ENCODE measurements at regions not wholly inside any gene's neighbourhood (a gene's known extent, or its start where the extent isn't known, plus 50 kb on each side); places are given as distances from the start of the nearest gene placed in this dataset.

- H3K4me3 ChIP-seq: no peak overlapping the region
- no peaks in the 10 kb centered on the region for H3K4me1 ChIP-seq (ENCODE audit: insufficient read depth)
- no peak overlapping the region for H3K4me2 ChIP-seq
- WGBS (ENCODE audit: low lambda C conversion rate, missing lambda C conversion rate): 74% methylated on average over 1 of the region's 1 CpG
- no peaks in the 10 kb centered on the region for H3K9me2 ChIP-seq (replicated peaks; ENCODE audit: insufficient read depth)
- no peaks in the 10 kb centered on the region for H3K36me3 ChIP-seq (replicated peaks; ENCODE audit: insufficient read depth, low read depth)
- no peak for DNase-seq (ENCODE audit: low spot score)
- H3K79me2 ChIP-seq: no peaks in the 10 kb centered on the region
- H3K9me3 ChIP-seq (ENCODE audit: low read depth): no peaks in the 10 kb centered on the region
- TF ChIP-seq EZH2 (IDR thresholded peaks at IDR 0.05; ENCODE audit: borderline replicate concordance) (no peak), EZH2phosphoT487 (IDR thresholded peaks at IDR 0.05; ENCODE audit: low read depth, severe bottlenecking, unreplicated experiment) (no peak), CTCF (IDR thresholded peaks at IDR 0.05; ENCODE audit: poor library complexity) (no peak)
- no peak overlapping the region for H3K27ac ChIP-seq
- H4K20me1 ChIP-seq (ENCODE audit: insufficient read depth, poor library complexity, severe bottlenecking): no peaks in the 10 kb centered on the region
- no peaks in the 10 kb centered on the region for H3K27me3 ChIP-seq
- H2AFZ ChIP-seq: no peak overlapping the region
Observed at GRCh38 chr12:61037792-61038191, 1222.4 kb upstream of the USP15 start.

DNA sequence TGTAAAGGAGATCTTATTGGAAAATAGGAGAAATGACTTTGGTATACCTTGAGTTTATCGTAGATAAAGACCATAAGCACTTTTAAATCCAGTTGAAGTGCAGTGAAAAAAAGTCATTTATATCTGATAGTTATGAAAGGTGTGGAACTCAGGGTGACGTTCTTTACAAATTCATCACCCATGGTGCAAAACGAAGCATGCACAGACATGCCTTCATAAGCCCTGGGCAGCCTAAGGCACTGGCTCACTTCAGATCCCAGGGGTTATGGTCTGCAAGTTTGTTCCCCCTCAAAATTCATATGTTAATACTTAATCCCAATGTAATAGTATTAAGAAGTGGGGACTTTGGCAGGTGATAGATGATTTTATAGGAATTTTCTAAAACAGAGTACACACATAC is 1216.4 kb upstream of the USP15 start:
- Histone ChIP-seq H3K9me2 (replicated peaks; ENCODE audit: insufficient read depth) (no peaks in the 10 kb centered on the region), H3K9me3 (ENCODE audit: low read depth) (no peaks in the 10 kb centered on the region), H4K20me1 (ENCODE audit: insufficient read depth, poor library complexity, severe bottlenecking) (no peaks in the 10 kb centered on the region), H3K4me3 (no peak overlapping the region), H3K4me2 (no peak overlapping the region), H3K27ac (no peak overlapping the region), H3K79me2 (no peaks in the 10 kb centered on the region), H3K4me1 (ENCODE audit: insufficient read depth) (no peaks in the 10 kb centered on the region), H3K36me3 (replicated peaks; ENCODE audit: insufficient read depth, low read depth) (no peaks in the 10 kb centered on the region), H3K27me3 (no peaks in the 10 kb centered on the region), H2AFZ (no peak overlapping the region)
- TF ChIP-seq EZH2 (IDR thresholded peaks at IDR 0.05; ENCODE audit: borderline replicate concordance) (no peak), EZH2phosphoT487 (IDR thresholded peaks at IDR 0.05; ENCODE audit: low read depth, severe bottlenecking, unreplicated experiment) (no peak), CTCF (IDR thresholded peaks at IDR 0.05; ENCODE audit: poor library complexity) (no peak)
- 82% methylated on average over 3 of the region's 3 CpGs for WGBS (ENCODE audit: low lambda C conversion rate, missing lambda C conversion rate)
- no peak for DNase-seq (ENCODE audit: low spot score)

DNA sequence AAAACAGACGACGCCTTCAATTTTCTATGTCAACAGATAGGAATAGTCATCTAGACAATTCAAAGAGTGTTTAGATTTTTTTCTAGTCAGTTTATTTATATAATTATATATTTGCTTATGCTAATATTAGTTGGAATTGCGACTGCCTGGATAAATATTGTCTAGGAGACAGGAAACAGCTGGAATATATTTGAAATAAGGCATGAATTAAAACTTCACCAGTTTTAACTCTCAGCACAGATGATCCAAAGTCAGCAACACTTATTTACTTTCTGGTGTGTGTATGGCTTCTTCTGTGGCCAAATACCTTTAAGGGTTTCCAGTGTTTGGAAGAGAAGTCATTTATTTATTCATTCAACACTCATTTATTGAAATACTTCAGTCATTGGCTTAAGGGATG is 1215.4 kb upstream of the USP15 start:
- Histone ChIP-seq H3K4me2 (no peak overlapping the region), H3K9me3 (ENCODE audit: low read depth) (no peaks in the 10 kb centered on the region), H3K79me2 (no peaks in the 10 kb centered on the region), H3K4me3 (no peak overlapping the region), H3K4me1 (ENCODE audit: insufficient read depth) (no peaks in the 10 kb centered on the region), H2AFZ (no peak overlapping the region), H3K9me2 (replicated peaks; ENCODE audit: insufficient read depth) (no peaks in the 10 kb centered on the region), H3K36me3 (replicated peaks; ENCODE audit: insufficient read depth, low read depth) (no peaks in the 10 kb centered on the region), H4K20me1 (ENCODE audit: insufficient read depth, poor library complexity, severe bottlenecking) (no peaks in the 10 kb centered on the region), H3K27me3 (no peaks in the 10 kb centered on the region), H3K27ac (no peak overlapping the region)
- TF ChIP-seq EZH2phosphoT487 (IDR thresholded peaks at IDR 0.05; ENCODE audit: low read depth, severe bottlenecking, unreplicated experiment) (no peak), EZH2 (IDR thresholded peaks at IDR 0.05; ENCODE audit: borderline replicate concordance) (no peak), CTCF (IDR thresholded peaks at IDR 0.05; ENCODE audit: poor library complexity) (no peak)
- 69% methylated on average over 3 of the region's 3 CpGs for WGBS (ENCODE audit: low lambda C conversion rate, missing lambda C conversion rate)
- no peak for DNase-seq (ENCODE audit: low spot score)

All from hepatocyte (in vitro differentiated cells).